IMR-90 (cell line): ENCODE measurements at regions not wholly inside any gene's neighbourhood (a gene's known extent, or its start where the extent isn't known, plus 50 kb on each side); places are given as distances from the start of the nearest gene placed in this dataset.

Source experiments
- ATAC-seq: fragments of 200-7000 bp; cut with Tn5 transposase; 2 replicates; pipeline ENCODE4 v1.9.1; 2020; ENCODE audit warnings: low read depth, mild to moderate bottlenecking, moderate library complexity
- BruUV-seq: library from RNA; stranded (reverse); fragments of 400-500 nt; replicated peaks from 2 replicates; lab custom pipeline; 2021; lab: Mats Ljungman, UMichigan
- CTCF ChIA-PET: fragments of 300-600 bp; formaldehyde crosslinking; extraction: SDS; loops from one replicate; lab custom pipeline; 2021; ENCODE audit warnings: antibody characterized with exemption; lab: Yijun Ruan, JAX
- POLR2A ChIA-PET: fragments of 300-600 bp; sonication (Branson Sonifier 250); formaldehyde crosslinking; loops from one replicate; lab custom pipeline; 2022; ENCODE audit warnings: antibody characterized with exemption; ENCODE audit not compliant: unreplicated experiment; lab: Charles Lee
- DNase-seq: peaks from one replicate; pipeline ENCODE4 v3.0.0; 2013
- H2AFZ ChIP-seq: replicated peaks from 2 replicates; pipeline ENCODE3; 2013; ENCODE audit warnings: low read length, mild to moderate bottlenecking; ENCODE audit not compliant: poor library complexity
- H2AK5ac ChIP-seq: 2 replicates; pipeline ENCODE4 v1.6.1; 2013; ENCODE audit warnings: low read depth, low read length, inconsistent platforms
- H2AK9ac ChIP-seq: replicated peaks from 2 replicates; pipeline ENCODE3; 2013; ENCODE audit warnings: mild to moderate bottlenecking, low read depth, low read length, moderate library complexity; ENCODE audit not compliant: poor library complexity
- H2BK120ac ChIP-seq: 2 replicates; pipeline ENCODE4 v1.6.1; 2013; ENCODE audit warnings: low read depth, low read length, inconsistent platforms
- H2BK15ac ChIP-seq: 3 replicates; pipeline ENCODE4 v1.6.1; 2013; ENCODE audit warnings: low read depth, low read length, inconsistent platforms
- H2BK20ac ChIP-seq: 2 replicates; pipeline ENCODE4 v1.6.1; 2013; ENCODE audit warnings: low read depth, mild to moderate bottlenecking, inconsistent platforms, low read length, moderate library complexity
- H2BK5ac ChIP-seq: 2 replicates; pipeline ENCODE4 v1.6.1; 2013; ENCODE audit warnings: mild to moderate bottlenecking, low read depth, low read length, inconsistent platforms; ENCODE audit not compliant: poor library complexity, severe bottlenecking
- H3K14ac ChIP-seq: replicated peaks from 2 replicates; pipeline ENCODE4 v1.6.1; 2013; ENCODE audit warnings: low read depth, low read length, inconsistent platforms
- H3K18ac ChIP-seq: 2 replicates; pipeline ENCODE4 v1.6.1; 2013; ENCODE audit warnings: low read depth, low read length, control low read depth
- H3K23ac ChIP-seq: 2 replicates; pipeline ENCODE4 v1.6.1; 2013; ENCODE audit warnings: low read depth, low read length, inconsistent platforms
- H3K27ac ChIP-seq: 2 replicates; pipeline ENCODE4 v1.5.1; 2013; ENCODE audit warnings: mild to moderate bottlenecking, control low read depth, low read length; ENCODE audit not compliant: insufficient read depth
- H3K27me3 ChIP-seq: 2 replicates; pipeline ENCODE4 v1.6.1; 2013; ENCODE audit warnings: low read length; ENCODE audit not compliant: control insufficient read depth, insufficient read depth
- H3K36me3 ChIP-seq: 2 replicates; pipeline ENCODE4 v1.6.1; 2013; ENCODE audit warnings: low read length, mixed read lengths; ENCODE audit not compliant: control insufficient read depth, insufficient read depth
- H3K4ac ChIP-seq: 2 replicates; pipeline ENCODE4 v1.6.1; 2013; ENCODE audit warnings: low read depth, low read length, inconsistent platforms
- H3K4me1 ChIP-seq: 2 replicates; pipeline ENCODE4 v1.6.1; 2013; ENCODE audit warnings: low read length, mixed read lengths; ENCODE audit not compliant: control insufficient read depth, insufficient read depth
- H3K4me2 ChIP-seq: 2 replicates; pipeline ENCODE4 v1.6.1; 2013; ENCODE audit warnings: low read depth, mild to moderate bottlenecking, control low read depth, low read length, moderate library complexity
- H3K4me3 ChIP-seq: 2 replicates; pipeline ENCODE4 v1.5.1; 2013; ENCODE audit warnings: low read depth, mild to moderate bottlenecking, control low read depth, low read length, moderate library complexity; ENCODE audit not compliant: insufficient read depth
- H3K56ac ChIP-seq: 2 replicates; pipeline ENCODE4 v1.6.1; 2013; ENCODE audit warnings: low read length, inconsistent platforms; ENCODE audit not compliant: insufficient read depth; ENCODE audit errors: extremely low read depth
- H3K79me1 ChIP-seq, 2 experiments: 2 replicates each; pipeline ENCODE4 v1.6.1; 2013; ENCODE audit warnings: low read length in 2 of 2, inconsistent platforms in 1 of 2, low read depth in 1 of 2
- H3K9ac ChIP-seq: 2 replicates; pipeline ENCODE4 v1.6.1; 2013; ENCODE audit warnings: low read depth, low read length, control low read depth
- H3K9me1 ChIP-seq: 2 replicates; pipeline ENCODE4 v1.6.1; 2013; ENCODE audit warnings: low read length, inconsistent platforms; ENCODE audit not compliant: insufficient read depth
- H3K9me3 ChIP-seq: 2 replicates; pipeline ENCODE4 v1.6.1; 2013; ENCODE audit warnings: low read length; ENCODE audit not compliant: control insufficient read depth, insufficient read depth
- H4K20me1 ChIP-seq: 2 replicates; pipeline ENCODE4 v1.6.1; 2013; ENCODE audit warnings: low read length, inconsistent platforms; ENCODE audit not compliant: insufficient read depth
- H4K5ac ChIP-seq: 2 replicates; pipeline ENCODE4 v1.6.1; 2013; ENCODE audit warnings: mild to moderate bottlenecking, low read depth, low read length, control low read depth
- H4K8ac ChIP-seq, 2 experiments: 2 replicates each; pipeline ENCODE4 v1.6.1; 2013; ENCODE audit warnings: low read depth in 2 of 2, low read length in 2 of 2, control low read depth in 1 of 2, inconsistent platforms in 1 of 2
- H4K91ac ChIP-seq: 2 replicates; pipeline ENCODE4 v1.6.1; 2013; ENCODE audit warnings: low read depth, low read length, inconsistent platforms; ENCODE audit not compliant: insufficient read depth
- BHLHE40 ChIP-seq: fragments of 150-350 bp; IDR thresholded peaks from 2 replicates; pipeline ENCODE4 v1.6.1; 2016; ENCODE audit warnings: mild to moderate bottlenecking, low read depth, low read length
- CEBPB ChIP-seq: IDR thresholded peaks from 2 replicates; pipeline ENCODE4 v1.6.1; 2012; ENCODE audit warnings: low read depth, low read length, improper control_type of control experiment
- CHD1 ChIP-seq: IDR thresholded peaks from 2 replicates; pipeline ENCODE4 v1.6.1; 2012; ENCODE audit warnings: low read depth, low read length, improper control_type of control experiment
- CTCF ChIP-seq: conservative IDR thresholded peaks from 2 replicates; pipeline ENCODE4 v1.5.1; 2012; ENCODE audit warnings: mild to moderate bottlenecking, low read depth, low read length, improper control_type of control experiment
- ELK1 ChIP-seq: fragments of 150-350 bp; IDR thresholded peaks from 2 replicates; pipeline ENCODE4 v1.6.1; 2016; ENCODE audit warnings: low read depth, mild to moderate bottlenecking, low read length, moderate library complexity, borderline replicate concordance
- FOS ChIP-seq: fragments of 150-350 bp; IDR thresholded peaks from 2 replicates; pipeline ENCODE4 v1.6.1; 2016; ENCODE audit warnings: low read depth, low read length
- MAFK ChIP-seq: IDR thresholded peaks from 2 replicates; pipeline ENCODE4 v1.6.1; 2012; ENCODE audit warnings: low read depth, low read length, improper control_type of control experiment
- MAZ ChIP-seq: IDR thresholded peaks from 2 replicates; pipeline ENCODE4 v1.6.1; 2012; ENCODE audit warnings: low read depth, mild to moderate bottlenecking, low read length, improper control_type of control experiment, moderate library complexity, borderline replicate concordance
- MXI1 ChIP-seq: IDR thresholded peaks from 2 replicates; pipeline ENCODE4 v1.6.1; 2012; ENCODE audit warnings: low read depth, mild to moderate bottlenecking, low read length, moderate library complexity, borderline replicate concordance
- NFE2L2 ChIP-seq: fragments of 150-350 bp; IDR thresholded peaks from 2 replicates; pipeline ENCODE4 v1.6.1; 2016; ENCODE audit warnings: low read depth, mild to moderate bottlenecking, low read length
- POLR2A ChIP-seq: IDR thresholded peaks from 2 replicates; pipeline ENCODE4 v1.6.1; 2012; ENCODE audit warnings: mild to moderate bottlenecking, low read depth, low read length
- RFX5 ChIP-seq: IDR thresholded peaks from 2 replicates; pipeline ENCODE4 v1.8.0; 2012; ENCODE audit warnings: low read depth, mild to moderate bottlenecking, low read length, moderate library complexity
- USF2 ChIP-seq: fragments of 150-350 bp; IDR thresholded peaks from 2 replicates; pipeline ENCODE4 v1.6.1; 2017; ENCODE audit warnings: mild to moderate bottlenecking, antibody characterized with exemption, low read length, low read depth
- WGBS, 2 experiments: methylation state at CpG; one replicate each; pipeline versions ENCODE4 v1.1.5 to v1.1.7; 2013; ENCODE audit warnings: missing lambda C conversion rate in 2 of 2; ENCODE audit not compliant: insufficient read length in 1 of 2; ENCODE audit errors: extremely low coverage in 2 of 2; 5-methylcytosine and 5-hydroxymethylcytosine counted together
- dilution Hi-C: fragments of 300-500 bp; cut with HindIII; formaldehyde crosslinking; loops from one replicate; pipeline ENCODE4 v1.14.3; 2018; ENCODE audit warnings: low sequenced_read_pairs; ENCODE audit not compliant: unreplicated experiment
- in situ Hi-C: fragments of 300-500 bp; cut with MboI; formaldehyde crosslinking; loops from 3 replicates; pipeline ENCODE4 v1.14.3; 2019; ENCODE audit warnings: low sequenced_read_pairs, inconsistent platforms, mixed read lengths
- intact Hi-C: fragments of 100-400 bp; cut with micrococcal nuclease; formaldehyde crosslinking; loops from 2 replicates; pipeline ENCODE4 v1.10.0; 2022

- no peaks in the 10 kb centered on the region for H3K9me1 ChIP-seq
- TF ChIP-seq MAFK = no peak
- no peak for TF ChIP-seq MAZ
- TF ChIP-seq USF2 = no peak
- TF ChIP-seq CTCF = no peak
- no peak for TF ChIP-seq POLR2A
- no peak for TF ChIP-seq MXI1
- no peak for TF ChIP-seq BHLHE40
- TF ChIP-seq RFX5 = no peak
- no peak for TF ChIP-seq NFE2L2
- TF ChIP-seq CEBPB = no peak
- TF ChIP-seq FOS = no peak
- TF ChIP-seq CHD1 = no peak
- TF ChIP-seq ELK1 = no peak
- no peak overlapping the region for H3K4me3 ChIP-seq
- H2AFZ ChIP-seq = no peak overlapping the region
- no peak overlapping the region for H3K27ac ChIP-seq
- H4K91ac ChIP-seq = no peak overlapping the region
- no CpG with 5 or more reads among the region's 1 CpG for WGBS, 2 experiments
- intact Hi-C loops = no loop called here
- H4K20me1 ChIP-seq = no peaks in the 10 kb centered on the region
- no peaks in the 10 kb centered on the region for H3K27me3 ChIP-seq
- H2BK120ac ChIP-seq = no peak overlapping the region
- ATAC-seq (no peak), DNase-seq (no peak)
- in situ Hi-C loops = no loop called here
- ChIA-PET POLR2A (no interaction called here), CTCF (no interaction called here)
- H2BK20ac ChIP-seq = no peak overlapping the region
- no peaks in the 10 kb centered on the region for H3K36me3 ChIP-seq
- H3K23ac ChIP-seq = no peak overlapping the region
- H3K9me3 ChIP-seq = no peaks in the 10 kb centered on the region
- no peak overlapping the region for H3K4ac ChIP-seq
- no peak overlapping the region for H4K5ac ChIP-seq
- no peaks in the 10 kb centered on the region for H3K79me1 ChIP-seq
- H2BK15ac ChIP-seq = no peak overlapping the region
- H3K4me1 ChIP-seq = no peaks in the 10 kb centered on the region; the same call in 1 of the 2 replicates
- H3K9ac ChIP-seq = no peak overlapping the region
- no peak overlapping the region for H3K56ac ChIP-seq
- H2BK5ac ChIP-seq = no peak overlapping the region
- no peak overlapping the region for H2AK9ac ChIP-seq
- dilution Hi-C loops = no loop called here
- H2AK5ac ChIP-seq = no peak overlapping the region
- H3K18ac ChIP-seq = no peak overlapping the region
- no peak overlapping the region for H3K14ac ChIP-seq
- no peak overlapping the region for H4K8ac ChIP-seq
- BruUV-seq = no TSS peak
- H3K4me2 ChIP-seq = no peak overlapping the region
Measured at GRCh38 chr1:80413969-80414368, 1386.8 kb upstream of the ADGRL2 start.
